ENCODE measurements at regions not wholly inside any gene's neighbourhood (a gene's known extent, or its start where the extent isn't known, plus 50 kb on each side); places are given as distances from the start of the nearest gene placed in this dataset.

- TF ChIP-seq CTCF (IDR thresholded peaks at IDR 0.05) (no peak), POLR2A (IDR thresholded peaks at IDR 0.05) (no peak)
Observed at GRCh38 chr9:28758971-28759370, 1185.7 kb upstream of the C9orf72 start.
